ENCODE measurements at regions not wholly inside any gene's neighbourhood (a gene's known extent, or its start where the extent isn't known, plus 50 kb on each side); places are given as distances from the start of the nearest gene placed in this dataset.
A peak's percentile ranks its signal among the peaks of the same experiment; 100 is the strongest.

DNA sequence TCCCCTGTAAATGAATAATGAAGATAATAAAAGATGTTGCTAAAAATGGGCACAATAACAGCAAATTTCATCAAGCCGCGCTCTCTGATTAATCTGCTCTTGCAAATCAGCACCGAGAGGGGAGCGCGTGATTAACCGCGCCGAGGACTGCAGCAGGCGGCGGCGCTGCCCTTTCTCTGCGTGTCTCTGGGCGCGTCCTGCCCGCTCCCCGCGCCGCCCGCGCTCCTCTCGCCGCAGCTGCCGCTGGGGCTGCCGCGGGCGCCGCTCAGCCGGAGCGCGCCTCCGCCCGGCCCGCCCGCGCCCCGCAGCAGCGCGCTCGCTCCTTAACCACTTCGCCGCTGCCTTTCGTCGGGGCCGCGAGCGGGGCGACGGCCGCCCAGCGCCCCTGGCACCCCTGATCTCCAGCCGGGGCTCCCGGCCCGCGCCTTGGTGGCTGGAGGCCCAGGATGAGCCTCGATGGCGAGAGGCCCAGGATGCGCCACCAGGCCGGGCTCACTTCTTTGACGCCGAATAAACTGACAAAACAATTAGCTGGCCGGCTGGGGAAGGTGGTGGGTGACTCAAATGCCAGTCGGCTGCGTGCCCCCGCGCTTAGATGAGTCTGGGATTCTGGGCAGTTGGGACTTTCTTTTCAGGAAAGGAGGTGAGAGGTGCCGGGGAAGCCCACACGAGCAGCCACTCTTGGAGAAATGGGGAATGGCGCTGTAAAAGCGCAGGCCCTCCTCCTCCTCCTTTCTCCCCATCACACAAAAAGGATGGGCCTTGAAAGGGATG, 221.4 kb upstream of the PKN2 start:
- H3K4me3 ChIP-seq (ENCODE audit: low read depth, low read length) = peak overlapping the region; percentile 49
- no peak for DNase-seq (ENCODE audit: low read depth)
- TF ChIP-seq, protein P1, sequence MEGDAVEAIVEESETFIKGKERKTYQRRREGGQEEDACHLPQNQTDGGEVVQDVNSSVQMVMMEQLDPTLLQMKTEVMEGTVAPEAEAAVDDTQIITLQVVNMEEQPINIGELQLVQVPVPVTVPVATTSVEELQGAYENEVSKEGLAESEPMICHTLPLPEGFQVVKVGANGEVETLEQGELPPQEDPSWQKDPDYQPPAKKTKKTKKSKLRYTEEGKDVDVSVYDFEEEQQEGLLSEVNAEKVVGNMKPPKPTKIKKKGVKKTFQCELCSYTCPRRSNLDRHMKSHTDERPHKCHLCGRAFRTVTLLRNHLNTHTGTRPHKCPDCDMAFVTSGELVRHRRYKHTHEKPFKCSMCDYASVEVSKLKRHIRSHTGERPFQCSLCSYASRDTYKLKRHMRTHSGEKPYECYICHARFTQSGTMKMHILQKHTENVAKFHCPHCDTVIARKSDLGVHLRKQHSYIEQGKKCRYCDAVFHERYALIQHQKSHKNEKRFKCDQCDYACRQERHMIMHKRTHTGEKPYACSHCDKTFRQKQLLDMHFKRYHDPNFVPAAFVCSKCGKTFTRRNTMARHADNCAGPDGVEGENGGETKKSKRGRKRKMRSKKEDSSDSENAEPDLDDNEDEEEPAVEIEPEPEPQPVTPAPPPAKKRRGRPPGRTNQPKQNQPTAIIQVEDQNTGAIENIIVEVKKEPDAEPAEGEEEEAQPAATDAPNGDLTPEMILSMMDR (conservative IDR thresholded peaks at IDR 0.05; ENCODE audit: low read depth, low read length) = no peak

GRCh38 chr1:88463401-88463985, 220.6 kb upstream of the PKN2 start:
- no peak for DNase-seq (ENCODE audit: low read depth)
- no peak overlapping the region for H3K4me3 ChIP-seq (ENCODE audit: low read depth, low read length)
- TF ChIP-seq, protein P1 (conservative IDR thresholded peaks at IDR 0.05; ENCODE audit: low read depth, low read length) = no peak

GRCh38 chr1:88466011-88466410, 218.1 kb upstream of the PKN2 start:
- no peak for DNase-seq (ENCODE audit: low read depth)
- H3K4me3 ChIP-seq (ENCODE audit: low read depth, low read length) = no peak overlapping the region
- TF ChIP-seq, protein P1 (conservative IDR thresholded peaks at IDR 0.05; ENCODE audit: low read depth, low read length) = no peak

- H3K4me3 ChIP-seq (ENCODE audit: low read depth, low read length) = no peak overlapping the region
- TF ChIP-seq, protein P1 (conservative IDR thresholded peaks at IDR 0.05; ENCODE audit: low read depth, low read length) = no peak
- DNase-seq (ENCODE audit: low read depth) = no peak
Observed at GRCh38 chr1:88466899-88467580, 217.0 kb upstream of the PKN2 start.

DNA sequence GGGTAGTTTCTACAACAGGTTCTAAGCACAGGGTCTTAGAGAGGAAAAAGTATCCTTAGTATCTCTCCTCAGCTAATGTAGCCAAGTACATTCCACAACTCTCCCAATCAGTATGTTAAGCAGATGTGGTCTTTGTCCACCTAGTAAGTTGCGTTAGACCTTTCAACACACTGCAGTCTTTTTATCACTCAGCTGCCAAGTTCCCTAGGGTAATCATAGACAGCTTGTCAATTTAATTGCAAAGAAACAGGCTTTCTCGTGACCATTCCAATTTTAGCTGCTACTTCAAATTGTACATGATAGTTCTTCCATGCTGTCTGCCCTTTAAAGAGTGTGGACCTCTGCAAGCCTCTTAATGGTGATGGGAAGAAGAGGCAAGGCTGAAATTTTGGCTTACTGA, 211.8 kb upstream of the PKN2 start:
- H3K4me3 ChIP-seq (ENCODE audit: low read depth, low read length) = no peak overlapping the region
- no peak for DNase-seq (ENCODE audit: low read depth)
- TF ChIP-seq, protein P1 (conservative IDR thresholded peaks at IDR 0.05; ENCODE audit: low read depth, low read length) = no peak

DNA sequence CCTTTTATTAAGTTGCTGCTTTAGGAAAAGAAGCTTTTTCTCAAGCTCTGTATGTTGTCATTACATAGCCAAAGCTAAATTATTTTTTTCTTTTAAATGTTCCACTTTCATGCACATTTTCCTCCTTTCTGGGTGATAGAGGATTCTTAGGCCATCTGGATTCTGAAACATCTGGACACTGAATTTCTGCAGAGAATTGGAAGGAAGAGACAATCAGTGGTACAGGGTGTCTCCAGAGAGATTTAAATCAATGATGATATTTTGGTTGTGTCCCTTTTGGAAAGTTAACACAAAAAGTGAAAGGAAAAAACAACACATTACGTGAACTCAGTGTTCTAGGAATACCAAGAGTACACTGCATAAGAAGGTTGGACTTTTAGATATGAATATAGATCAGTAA, 211.4 kb upstream of the PKN2 start:
- no peak for DNase-seq (ENCODE audit: low read depth)
- TF ChIP-seq, protein P1 (conservative IDR thresholded peaks at IDR 0.05; ENCODE audit: low read depth, low read length) = no peak
- H3K4me3 ChIP-seq (ENCODE audit: low read depth, low read length) = no peak overlapping the region
